Thoracic aorta (tissue), 2 donors: ENCODE measurements at regions not wholly inside any gene's neighbourhood (a gene's known extent, or its start where the extent isn't known, plus 50 kb on each side); places are given as distances from the start of the nearest gene placed in this dataset.

Source experiments
- ATAC-seq: fragments of 150-250 bp; one replicate; pipeline ENCODE4 v1.8.0; 2017; ENCODE audit warnings: low read depth; ENCODE audit not compliant: insufficient number of reproducible peaks, low FRiP score
- DNase-seq: peaks from one replicate; pipeline ENCODE4 v3.0.0-alpha.2; 2020; ENCODE audit warnings: low spot score
- H3K27ac ChIP-seq, 2 donors: fragments of 200-600 bp; sonication (generic); 1 replicate in 1 of 2; 2 replicates in 1 of 2; pipeline ENCODE4 v1.5.1; 2016; ENCODE audit warnings: mild to moderate bottlenecking in 2 of 2, moderate library complexity in 2 of 2
- H3K27me3 ChIP-seq: fragments of 200-600 bp; sonication (generic); replicated peaks from 2 replicates; pipeline ENCODE4 v1.6.0; 2016; ENCODE audit warnings: mild to moderate bottlenecking; ENCODE audit not compliant: insufficient read depth
- H3K36me3 ChIP-seq: fragments of 200-600 bp; sonication (generic); one replicate; pipeline ENCODE4 v1.5.1; 2016
- H3K4me1 ChIP-seq, 2 donors: fragments of 200-600 bp; sonication (generic); 1 replicate in 1 of 2; 2 replicates in 1 of 2; pipeline versions ENCODE4 v1.5.1 to v1.6.0; 2016; ENCODE audit warnings: low read depth in 2 of 2, mild to moderate bottlenecking in 1 of 2; ENCODE audit not compliant: control insufficient read depth in 1 of 2
- H3K4me3 ChIP-seq: fragments of 200-600 bp; sonication (generic); 2 replicates; pipeline ENCODE4 v1.5.1; 2016; ENCODE audit warnings: mild to moderate bottlenecking
- H3K9me3 ChIP-seq: fragments of 200-600 bp; sonication (generic); 2 replicates; pipeline ENCODE4 v1.5.1; 2016
- CTCF ChIP-seq: fragments of 200-600 bp; sonication (generic); IDR thresholded peaks from one replicate; pipeline ENCODE4 v1.5.1; 2019; ENCODE audit warnings: antibody characterized with exemption

- no peaks in the 10 kb centered on the region for H3K4me1 ChIP-seq
- DNase-seq: no peak
- no peaks in the 10 kb centered on the region for H3K36me3 ChIP-seq
- no peak overlapping the region for H3K27ac ChIP-seq
- no peaks in the 10 kb centered on the region for H3K27me3 ChIP-seq
- no peaks in the 10 kb centered on the region for H3K9me3 ChIP-seq
- TF ChIP-seq CTCF: no peak
- no peak overlapping the region for H3K4me3 ChIP-seq
- no peak for ATAC-seq
Observed at GRCh38 chr17:13346081-13346533, 255.6 kb downstream of the HS3ST3A1 start.

DNA sequence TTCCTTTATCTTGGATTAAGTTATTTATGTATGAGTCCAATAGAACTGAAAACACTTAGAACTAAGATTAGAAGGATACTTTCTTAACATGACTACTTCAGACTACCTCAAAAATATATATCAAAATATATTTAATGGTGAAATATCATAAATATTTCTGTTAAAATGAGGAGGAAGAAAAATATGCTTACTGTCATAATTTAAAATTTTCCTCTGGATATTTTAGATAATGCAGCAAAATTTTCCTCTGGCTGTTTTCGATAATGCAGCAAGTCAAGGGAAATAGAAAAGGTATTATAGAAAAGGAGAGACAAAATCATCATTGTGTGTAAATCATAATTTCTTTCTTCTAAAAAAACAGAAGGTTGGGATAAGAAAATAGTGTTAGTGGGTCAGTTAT lies 263.3 kb downstream of the HS3ST3A1 start:
- ATAC-seq: no peak
- no peak for DNase-seq
- Histone ChIP-seq H3K4me1 (no peaks in the 10 kb centered on the region), H3K4me3 (no peak overlapping the region), H3K27me3 (no peaks in the 10 kb centered on the region), H3K27ac (no peak overlapping the region), H3K36me3 (no peaks in the 10 kb centered on the region), H3K9me3 (no peaks in the 10 kb centered on the region)
- no peak for TF ChIP-seq CTCF

DNA sequence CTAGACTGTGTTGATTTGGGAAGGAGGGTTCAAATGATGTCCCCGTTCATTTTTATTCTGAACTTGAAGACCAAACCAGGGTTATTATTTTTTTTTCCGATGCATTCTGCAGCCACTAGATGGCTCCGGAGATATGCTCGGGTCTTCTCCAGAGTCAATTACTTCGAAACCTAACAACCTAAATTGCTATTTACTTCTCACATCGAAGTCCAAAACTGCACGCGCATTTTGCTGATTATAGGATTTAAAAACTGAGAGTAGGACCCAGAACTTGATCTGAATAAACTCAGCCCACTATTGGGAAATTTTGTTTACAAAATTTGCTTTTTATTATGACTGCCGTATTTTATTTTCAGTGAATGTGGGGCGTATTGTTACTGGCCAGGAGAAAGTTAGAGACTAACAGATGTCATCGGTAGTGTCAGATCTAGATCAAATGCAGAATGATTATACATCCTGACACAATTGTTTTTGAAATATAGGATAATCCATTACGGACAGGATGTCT lies 263.8 kb downstream of the HS3ST3A1 start:
- TF ChIP-seq CTCF: peak; percentile 50
- DNase-seq (no peak), ATAC-seq (no peak)
- no peaks in the 10 kb centered on the region for H3K36me3 ChIP-seq
- peak overlapping the region; percentile 51 for H3K4me3 ChIP-seq
- H3K9me3 ChIP-seq: no peaks in the 10 kb centered on the region
- no peaks in the 10 kb centered on the region for H3K4me1 ChIP-seq
- no peak overlapping the region for H3K27ac ChIP-seq
- H3K27me3 ChIP-seq: no peaks in the 10 kb centered on the region

DNA sequence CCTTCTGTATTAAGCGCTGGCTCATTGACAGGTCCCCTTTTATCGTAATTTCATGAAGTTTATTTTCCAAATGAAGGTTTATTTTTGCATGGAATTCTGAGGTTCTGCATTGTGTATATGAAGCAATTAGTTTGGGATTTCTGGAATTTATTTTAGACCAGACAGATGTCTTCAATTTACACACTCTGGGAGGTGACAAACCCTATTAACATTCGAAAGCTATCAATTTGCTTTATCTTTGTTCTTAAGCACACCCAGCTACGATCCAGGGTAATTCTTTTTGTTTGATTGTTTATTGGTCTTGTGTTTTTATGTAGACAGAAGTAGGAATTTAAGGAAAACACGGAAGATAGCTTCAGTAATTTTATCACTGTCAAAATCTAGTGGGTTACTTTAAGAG lies 264.6 kb downstream of the HS3ST3A1 start:
- no peaks in the 10 kb centered on the region for H3K4me1 ChIP-seq
- no peak for TF ChIP-seq CTCF
- no peak for DNase-seq
- ATAC-seq: no peak
- no peaks in the 10 kb centered on the region for H3K27me3 ChIP-seq
- no peak overlapping the region for H3K27ac ChIP-seq
- no peaks in the 10 kb centered on the region for H3K36me3 ChIP-seq
- H3K9me3 ChIP-seq: no peaks in the 10 kb centered on the region
- H3K4me3 ChIP-seq: no peak overlapping the region

DNA sequence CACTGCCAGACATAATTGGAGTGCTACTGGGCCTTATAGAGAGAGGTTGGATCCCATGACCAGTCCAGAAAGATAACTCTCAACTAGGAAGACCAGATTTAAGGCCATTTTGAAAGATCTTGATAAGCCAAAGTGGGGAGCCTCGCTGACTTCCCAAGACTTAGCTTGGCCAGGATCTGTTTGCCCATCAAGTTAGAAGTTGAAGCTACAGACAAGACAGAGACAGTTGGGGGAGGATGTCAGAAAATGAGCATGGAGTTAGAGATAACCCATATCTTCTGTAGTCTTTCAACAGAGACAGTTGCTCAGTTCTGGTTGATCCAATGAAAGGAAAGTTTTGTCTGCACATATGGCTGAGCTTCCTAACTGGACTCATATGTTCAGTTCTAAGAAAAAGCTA lies 267.4 kb downstream of the HS3ST3A1 start:
- Histone ChIP-seq H3K27me3 (no peaks in the 10 kb centered on the region), H3K4me1 (no peaks in the 10 kb centered on the region), H3K9me3 (no peaks in the 10 kb centered on the region), H3K36me3 (no peaks in the 10 kb centered on the region), H3K27ac (no peak overlapping the region), H3K4me3 (no peak overlapping the region)
- no peak for DNase-seq
- ATAC-seq: no peak
- no peak for TF ChIP-seq CTCF
